BLaER1 (cell line): ENCODE measurements at regions not wholly inside any gene's neighbourhood (a gene's known extent, or its start where the extent isn't known, plus 50 kb on each side); places are given as distances from the start of the nearest gene placed in this dataset.

Experiments
- H3K27ac ChIP-seq: shearing (Covaris generic); formaldehyde crosslinking; 2 replicates; pipeline ENCODE4 v1.8.1; 2022
- H3K27me3 ChIP-seq: shearing (Covaris generic); formaldehyde crosslinking; 2 replicates; pipeline ENCODE4 v1.8.1; 2022
- H3K36me3 ChIP-seq: shearing (Covaris generic); formaldehyde crosslinking; 2 replicates; pipeline ENCODE4 v1.8.1; 2022
- H3K4me1 ChIP-seq: shearing (Covaris generic); formaldehyde crosslinking; 2 replicates; pipeline ENCODE4 v1.8.1; 2022
- H3K4me2 ChIP-seq: shearing (Covaris generic); formaldehyde crosslinking; 2 replicates; pipeline ENCODE4 v1.8.1; 2022
- H3K4me3 ChIP-seq: shearing (Covaris generic); formaldehyde crosslinking; 2 replicates; pipeline ENCODE4 v1.8.1; 2022
- H3K9ac ChIP-seq: shearing (Covaris generic); formaldehyde crosslinking; 2 replicates; pipeline ENCODE4 v1.8.1; 2022
- H3K9me3 ChIP-seq: shearing (Covaris generic); formaldehyde crosslinking; 2 replicates; pipeline ENCODE4 v1.8.1; 2022
- H4K20me1 ChIP-seq: shearing (Covaris generic); formaldehyde crosslinking; 2 replicates; pipeline ENCODE4 v1.8.1; 2022
- Cebpa-rat ChIP-seq: shearing (Covaris generic); IDR thresholded peaks from 2 replicates; pipeline ENCODE4 v1.8.1; 2022

GRCh38 chr14:94685681-94686485 is 73.7 kb downstream of the SERPINA3 start:
- TF ChIP-seq Cebpa-rat = no peak
- Histone ChIP-seq H3K27ac (no peak overlapping the region), H3K4me2 (no peak overlapping the region), H3K36me3 (no peaks in the 10 kb centered on the region), H3K9me3 (no peaks in the 10 kb centered on the region), H3K4me3 (no peak overlapping the region), H3K9ac (no peak overlapping the region), H3K27me3 (no peaks in the 10 kb centered on the region), H3K4me1 (no peaks in the 10 kb centered on the region), H4K20me1 (no peaks in the 10 kb centered on the region)

- Histone ChIP-seq H3K9ac (no peak overlapping the region), H3K36me3 (no peaks in the 10 kb centered on the region), H4K20me1 (no peaks in the 10 kb centered on the region), H3K27me3 (no peaks in the 10 kb centered on the region), H3K9me3 (no peaks in the 10 kb centered on the region), H3K4me2 (no peak overlapping the region), H3K4me1 (no peaks in the 10 kb centered on the region), H3K4me3 (no peak overlapping the region), H3K27ac (no peak overlapping the region)
- TF ChIP-seq Cebpa-rat = no peak
Observed at GRCh38 chr14:94685166-94685581, 73.0 kb downstream of the SERPINA3 start.

- Histone ChIP-seq H3K27ac (no peak overlapping the region), H3K4me3 (no peak overlapping the region), H3K4me2 (no peak overlapping the region), H3K27me3 (no peaks in the 10 kb centered on the region), H3K36me3 (no peaks in the 10 kb centered on the region), H3K9ac (no peak overlapping the region), H3K9me3 (no peaks in the 10 kb centered on the region), H4K20me1 (no peaks in the 10 kb centered on the region), H3K4me1 (no peaks in the 10 kb centered on the region)
- no peak for TF ChIP-seq Cebpa-rat
Observed at GRCh38 chr14:94682736-94683135, 70.5 kb downstream of the SERPINA3 start.

GRCh38 chr14:94682061-94682516 is 69.9 kb downstream of the SERPINA3 start:
- H4K20me1 ChIP-seq = no peaks in the 10 kb centered on the region
- H3K36me3 ChIP-seq = no peaks in the 10 kb centered on the region
- no peak overlapping the region for H3K27ac ChIP-seq
- no peak overlapping the region for H3K9ac ChIP-seq
- no peaks in the 10 kb centered on the region for H3K9me3 ChIP-seq
- no peaks in the 10 kb centered on the region for H3K27me3 ChIP-seq
- no peaks in the 10 kb centered on the region for H3K4me1 ChIP-seq
- no peak for TF ChIP-seq Cebpa-rat
- no peak overlapping the region for H3K4me2 ChIP-seq
- H3K4me3 ChIP-seq = no peak overlapping the region

GRCh38 chr14:94681300-94682060 is 69.3 kb downstream of the SERPINA3 start:
- no peak overlapping the region for H3K4me3 ChIP-seq
- no peak overlapping the region for H3K27ac ChIP-seq
- H4K20me1 ChIP-seq = no peaks in the 10 kb centered on the region
- H3K9me3 ChIP-seq = no peaks in the 10 kb centered on the region
- no peaks in the 10 kb centered on the region for H3K36me3 ChIP-seq
- no peak for TF ChIP-seq Cebpa-rat
- H3K9ac ChIP-seq = no peak overlapping the region
- H3K4me1 ChIP-seq = no peaks in the 10 kb centered on the region
- H3K27me3 ChIP-seq = no peaks in the 10 kb centered on the region
- H3K4me2 ChIP-seq = no peak overlapping the region

- TF ChIP-seq Cebpa-rat = no peak
- H3K9ac ChIP-seq = no peak overlapping the region
- H3K4me2 ChIP-seq = no peak overlapping the region
- H3K4me3 ChIP-seq = no peak overlapping the region
- no peak overlapping the region for H3K27ac ChIP-seq
- H3K36me3 ChIP-seq = no peaks in the 10 kb centered on the region
- H4K20me1 ChIP-seq = no peaks in the 10 kb centered on the region
- H3K27me3 ChIP-seq = no peaks in the 10 kb centered on the region
- no peaks in the 10 kb centered on the region for H3K4me1 ChIP-seq
- H3K9me3 ChIP-seq = no peaks in the 10 kb centered on the region
Observed at GRCh38 chr14:94680862-94681288, 68.7 kb downstream of the SERPINA3 start.

GRCh38 chr14:94679937-94680861 is 68.0 kb downstream of the SERPINA3 start:
- H3K27ac ChIP-seq = no peak overlapping the region
- H4K20me1 ChIP-seq = no peaks in the 10 kb centered on the region
- no peak overlapping the region for H3K4me3 ChIP-seq
- H3K9me3 ChIP-seq = no peaks in the 10 kb centered on the region
- H3K4me1 ChIP-seq = no peaks in the 10 kb centered on the region
- H3K9ac ChIP-seq = no peak overlapping the region
- H3K27me3 ChIP-seq = no peaks in the 10 kb centered on the region
- H3K4me2 ChIP-seq = no peak overlapping the region
- no peak for TF ChIP-seq Cebpa-rat
- no peaks in the 10 kb centered on the region for H3K36me3 ChIP-seq

- Histone ChIP-seq H3K27me3 (no peaks in the 10 kb centered on the region), H3K4me2 (no peak overlapping the region), H3K4me1 (no peaks in the 10 kb centered on the region), H3K9me3 (no peaks in the 10 kb centered on the region), H3K36me3 (no peaks in the 10 kb centered on the region), H3K4me3 (no peak overlapping the region), H4K20me1 (no peaks in the 10 kb centered on the region), H3K27ac (no peak overlapping the region), H3K9ac (no peak overlapping the region)
- no peak for TF ChIP-seq Cebpa-rat
Observed at GRCh38 chr14:94679106-94679810, 67.1 kb downstream of the SERPINA3 start.

GRCh38 chr14:94677747-94678146 is 65.6 kb downstream of the SERPINA3 start:
- no peak for TF ChIP-seq Cebpa-rat
- no peaks in the 10 kb centered on the region for H4K20me1 ChIP-seq
- H3K27me3 ChIP-seq = no peaks in the 10 kb centered on the region
- no peaks in the 10 kb centered on the region for H3K4me1 ChIP-seq
- no peak overlapping the region for H3K4me2 ChIP-seq
- no peak overlapping the region for H3K4me3 ChIP-seq
- H3K9ac ChIP-seq = no peak overlapping the region
- H3K36me3 ChIP-seq = no peaks in the 10 kb centered on the region
- no peaks in the 10 kb centered on the region for H3K9me3 ChIP-seq
- H3K27ac ChIP-seq = no peak overlapping the region
